Cardiac fibroblast (primary cell): ENCODE measurements at regions not wholly inside any gene's neighbourhood (a gene's known extent, or its start where the extent isn't known, plus 50 kb on each side); places are given as distances from the start of the nearest gene placed in this dataset.
"Not testable (repeated sequence)": the region's sequence is repeated elsewhere in the genome, so short reads cannot be mapped to it uniquely, and the experiment has no call there.

Experiments
- DNase-seq, 2 donors: peaks; one replicate each; pipeline versions ENCODE4 v3.0.0 to v3.0.0-alpha.2; 2010; ENCODE audit warnings: low read depth in 2 of 2
- H3K4me3 ChIP-seq, 2 donors: replicated peaks in 1 of 2; 1 replicate in 1 of 2; 2 replicates in 1 of 2; pipeline ENCODE4 v1.5.1; 2011; ENCODE audit warnings: low read depth in 2 of 2, low read length in 2 of 2, mild to moderate bottlenecking in 2 of 2, moderate library complexity in 1 of 2
- CTCF ChIP-seq: IDR thresholded peaks from one replicate; pipeline ENCODE4 v1.5.1; 2011; ENCODE audit warnings: low read depth, mild to moderate bottlenecking, low read length, inconsistent platforms

GRCh38 chr5:143918961-143919360 is 107.0 kb downstream of the HMHB1 start:
- no peak for TF ChIP-seq CTCF
- DNase-seq, result no peak
- no peak overlapping the region for H3K4me3 ChIP-seq

GRCh38 chr5:143920772-143921171 is 108.8 kb downstream of the HMHB1 start:
- TF ChIP-seq CTCF, result no peak
- no peak overlapping the region for H3K4me3 ChIP-seq

GRCh38 chr5:143921525-143922311 is 109.8 kb downstream of the HMHB1 start:
- no peak for TF ChIP-seq CTCF
- DNase-seq, result peak; percentile 92 to 98
- no peak overlapping the region for H3K4me3 ChIP-seq

More at GRCh38 chr5:143920772-143921171, 108.8 kb downstream of the HMHB1 start:
- DNase-seq, result peak in 1 of 2 donors; percentile 65

- TF ChIP-seq CTCF, result no peak
- peak; percentile 58 to 80 for DNase-seq
- H3K4me3 ChIP-seq, result no peak overlapping the region
Measured at GRCh38 chr5:143922718-143923117, 110.8 kb downstream of the HMHB1 start.

GRCh38 chr5:143923634-143924266 is 111.8 kb downstream of the HMHB1 start:
- no peak for TF ChIP-seq CTCF
- DNase-seq, result peak; percentile 36 to 61
- H3K4me3 ChIP-seq, result no peak overlapping the region

GRCh38 chr5:143924311-143924978 is 112.5 kb downstream of the HMHB1 start:
- H3K4me3 ChIP-seq, result no peak overlapping the region
- TF ChIP-seq CTCF, result no peak
- DNase-seq, result no peak

- H3K4me3 ChIP-seq, DNase-seq: not testable (repeated sequence)
Measured at GRCh38 chr5:143924979-143925325, 113.0 kb downstream of the HMHB1 start.
